BE2C (cell line): ENCODE measurements at regions not wholly inside any gene's neighbourhood (a gene's known extent, or its start where the extent isn't known, plus 50 kb on each side); places are given as distances from the start of the nearest gene placed in this dataset.

ENCODE experiments used
- DNase-seq: peaks from one replicate; pipeline ENCODE4 v3.0.0-alpha.2; 2020
- H3K27me3 ChIP-seq: fragments of 250-450 bp; sonication (Bioruptor Pico); 2 replicates; pipeline ENCODE4 v1.5.1; 2020; ENCODE audit warnings: mild to moderate bottlenecking
- H3K36me3 ChIP-seq: fragments of 250-450 bp; sonication (Bioruptor Pico); 2 replicates; pipeline ENCODE4 v1.5.1; 2020; ENCODE audit warnings: mild to moderate bottlenecking
- H3K4me1 ChIP-seq: fragments of 250-450 bp; sonication (Bioruptor Pico); 2 replicates; pipeline ENCODE4 v1.5.1; 2020
- H3K4me3 ChIP-seq: 2 replicates; pipeline ENCODE4 v1.5.1; 2011; ENCODE audit warnings: low read depth, low read length
- H3K9me3 ChIP-seq: fragments of 250-450 bp; sonication (Bioruptor Pico); 2 replicates; pipeline ENCODE4 v1.5.1; 2020
- TF ChIP-seq, protein P1 (sequence below): IDR thresholded peaks from 2 replicates; pipeline ENCODE4 v1.5.1; 2012; ENCODE audit warnings: mild to moderate bottlenecking, low read depth, low read length

DNA sequence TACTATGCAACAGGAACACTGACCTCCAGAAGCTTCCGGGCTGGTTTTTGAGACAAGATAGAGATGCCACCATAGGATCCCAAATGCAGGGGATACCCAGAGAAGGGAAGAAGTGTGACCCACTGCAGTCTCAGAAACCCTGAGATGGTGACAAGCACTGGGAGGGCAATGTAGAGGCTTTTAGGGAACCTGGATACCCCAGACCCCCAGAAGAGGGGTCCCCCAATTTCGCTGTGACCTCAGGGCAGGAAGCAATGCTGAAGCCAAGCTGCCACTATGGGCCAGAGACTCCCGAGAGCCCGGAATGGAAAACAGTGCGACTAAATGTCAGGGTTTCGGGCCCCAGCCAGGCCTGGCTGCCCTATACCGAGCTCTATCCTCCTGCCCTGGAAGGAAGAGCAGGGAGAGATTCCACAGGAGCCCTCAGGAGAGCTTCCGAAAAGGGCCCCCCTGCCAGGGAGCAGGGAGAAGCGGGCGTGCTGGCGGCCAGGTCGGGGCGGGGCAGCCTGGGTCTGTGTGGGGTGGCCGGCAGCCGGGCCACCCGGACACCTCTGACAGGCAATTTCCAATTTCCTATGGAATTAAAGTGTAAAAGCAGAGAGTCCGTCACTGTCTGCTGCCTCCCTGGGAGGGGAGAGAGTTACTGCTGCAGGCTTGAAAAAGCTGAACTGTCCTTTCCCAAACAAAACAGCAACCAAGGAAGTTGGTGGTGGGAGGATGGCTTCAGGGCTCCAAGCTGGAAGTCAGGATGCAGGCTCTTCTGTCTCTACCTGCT is 154.2 kb downstream of the FGF18 start:
- TF ChIP-seq, protein P1, sequence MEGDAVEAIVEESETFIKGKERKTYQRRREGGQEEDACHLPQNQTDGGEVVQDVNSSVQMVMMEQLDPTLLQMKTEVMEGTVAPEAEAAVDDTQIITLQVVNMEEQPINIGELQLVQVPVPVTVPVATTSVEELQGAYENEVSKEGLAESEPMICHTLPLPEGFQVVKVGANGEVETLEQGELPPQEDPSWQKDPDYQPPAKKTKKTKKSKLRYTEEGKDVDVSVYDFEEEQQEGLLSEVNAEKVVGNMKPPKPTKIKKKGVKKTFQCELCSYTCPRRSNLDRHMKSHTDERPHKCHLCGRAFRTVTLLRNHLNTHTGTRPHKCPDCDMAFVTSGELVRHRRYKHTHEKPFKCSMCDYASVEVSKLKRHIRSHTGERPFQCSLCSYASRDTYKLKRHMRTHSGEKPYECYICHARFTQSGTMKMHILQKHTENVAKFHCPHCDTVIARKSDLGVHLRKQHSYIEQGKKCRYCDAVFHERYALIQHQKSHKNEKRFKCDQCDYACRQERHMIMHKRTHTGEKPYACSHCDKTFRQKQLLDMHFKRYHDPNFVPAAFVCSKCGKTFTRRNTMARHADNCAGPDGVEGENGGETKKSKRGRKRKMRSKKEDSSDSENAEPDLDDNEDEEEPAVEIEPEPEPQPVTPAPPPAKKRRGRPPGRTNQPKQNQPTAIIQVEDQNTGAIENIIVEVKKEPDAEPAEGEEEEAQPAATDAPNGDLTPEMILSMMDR: no peak

DNA sequence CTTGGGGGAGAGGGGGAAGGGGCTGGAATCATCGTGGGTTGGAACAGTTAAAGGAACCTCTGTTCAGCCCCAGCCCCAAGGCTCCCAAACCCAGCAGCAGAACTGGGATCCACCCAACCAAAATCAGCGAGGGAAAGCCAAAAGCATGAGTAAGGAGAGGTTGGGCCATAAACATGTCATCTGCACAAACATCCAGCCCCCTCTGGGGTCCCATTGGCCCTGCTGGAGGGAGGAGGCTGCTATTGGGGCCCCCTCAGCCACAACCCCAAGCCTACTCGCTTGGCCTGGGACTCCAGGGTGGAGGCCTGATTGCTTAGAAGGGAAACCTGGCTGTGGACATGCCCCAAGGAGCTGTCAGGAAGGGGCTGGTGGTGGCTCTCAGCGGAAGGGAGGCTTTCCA is 154.9 kb downstream of the FGF18 start:
- no peaks in the 10 kb centered on the region for H3K9me3 ChIP-seq
- TF ChIP-seq, protein P1: no peak
- no peaks in the 10 kb centered on the region for H3K4me1 ChIP-seq
- no peaks in the 10 kb centered on the region for H3K36me3 ChIP-seq
- DNase-seq: no peak
- no peak overlapping the region for H3K4me3 ChIP-seq
- no peaks in the 10 kb centered on the region for H3K27me3 ChIP-seq

More for the DNA sequence above, 154.2 kb downstream of the FGF18 start:
- Histone ChIP-seq H3K36me3 (no peaks in the 10 kb centered on the region), H3K9me3 (no peaks in the 10 kb centered on the region), H3K4me3 (no peak overlapping the region), H3K27me3 (no peaks in the 10 kb centered on the region; the same call in 1 of the 2 replicates), H3K4me1 (no peaks in the 10 kb centered on the region)
- no peak for DNase-seq

DNA sequence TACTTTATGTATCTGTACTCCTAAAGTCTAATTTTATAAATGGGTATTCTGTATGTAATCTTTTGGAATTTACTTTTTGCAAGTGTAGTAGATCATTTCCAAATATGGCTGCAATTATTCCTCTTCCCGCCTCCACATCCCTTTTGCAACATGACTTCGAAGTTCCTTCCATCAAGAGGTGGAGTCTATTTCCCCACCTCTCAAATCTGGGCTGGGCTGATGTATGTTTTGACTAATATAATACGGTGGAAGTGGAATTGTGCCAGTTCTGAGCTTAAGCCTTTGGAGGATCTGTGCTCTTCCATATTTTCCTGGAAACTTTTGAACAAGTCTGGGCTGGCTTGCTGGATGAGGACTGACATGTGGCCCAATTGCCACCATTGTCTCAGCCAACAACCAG is 155.9 kb downstream of the FGF18 start:
- no peaks in the 10 kb centered on the region for H3K9me3 ChIP-seq
- H3K4me1 ChIP-seq: no peaks in the 10 kb centered on the region
- TF ChIP-seq, protein P1: no peak
- H3K4me3 ChIP-seq: no peak overlapping the region
- no peak for DNase-seq
- no peaks in the 10 kb centered on the region for H3K36me3 ChIP-seq
- no peaks in the 10 kb centered on the region for H3K27me3 ChIP-seq

DNA sequence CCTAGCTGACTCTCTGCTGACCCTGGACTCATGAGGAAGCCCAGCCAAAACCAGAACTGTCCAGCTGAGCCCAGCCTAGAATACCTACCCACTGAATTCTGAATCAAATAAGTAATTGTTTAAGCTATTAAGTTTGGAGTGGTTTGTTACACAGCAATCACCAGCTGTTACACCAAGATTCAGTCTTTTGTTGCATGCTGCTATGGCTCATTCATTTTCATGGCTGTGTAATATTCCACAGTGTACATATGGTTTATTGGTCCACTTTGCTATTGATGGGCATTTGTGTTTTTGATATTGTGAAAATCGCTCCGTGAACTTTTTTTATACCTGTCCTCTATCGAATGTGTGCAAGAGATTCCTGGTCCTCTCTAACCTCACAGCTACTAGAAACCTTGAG is 156.4 kb downstream of the FGF18 start:
- no peaks in the 10 kb centered on the region for H3K9me3 ChIP-seq
- no peaks in the 10 kb centered on the region for H3K36me3 ChIP-seq
- TF ChIP-seq, protein P1: no peak
- H3K4me3 ChIP-seq: no peak overlapping the region
- no peaks in the 10 kb centered on the region for H3K4me1 ChIP-seq
- DNase-seq: no peak
- H3K27me3 ChIP-seq: no peaks in the 10 kb centered on the region

DNA sequence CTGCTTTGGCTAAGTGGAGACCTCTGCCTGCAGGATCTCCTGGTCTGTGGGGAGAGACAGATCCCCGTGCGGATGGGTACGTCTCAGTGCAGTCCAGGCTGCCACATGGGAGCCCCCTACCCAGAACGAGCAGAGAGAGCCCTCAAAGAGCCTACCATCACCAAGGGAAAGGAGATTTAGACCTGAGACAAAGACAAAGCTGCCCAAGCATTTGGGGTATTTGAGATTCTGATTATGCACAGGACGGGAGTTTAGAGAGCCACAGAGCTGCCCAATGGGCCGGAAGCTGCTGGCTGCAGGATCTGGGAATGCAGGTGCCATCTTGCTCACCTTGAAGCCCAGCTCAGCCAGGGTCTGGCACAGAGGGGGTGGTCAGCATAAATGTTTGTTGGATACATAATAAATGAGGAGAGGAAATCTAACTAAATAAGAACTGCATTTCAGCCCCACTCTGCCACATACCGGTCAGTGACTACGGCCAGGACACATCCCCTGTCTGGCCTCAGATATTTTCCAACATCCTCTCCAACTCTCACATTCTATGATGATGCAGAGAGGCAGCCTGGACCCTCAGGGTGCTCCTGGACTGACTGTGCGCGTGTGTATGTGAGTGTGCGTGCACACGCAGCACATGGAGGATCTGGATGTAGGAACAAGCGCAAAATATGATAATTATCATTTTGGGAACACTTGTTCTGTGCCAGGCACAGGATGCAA is 157.8 kb downstream of the FGF18 start:
- H3K4me3 ChIP-seq: no peak overlapping the region
- H3K36me3 ChIP-seq: no peaks in the 10 kb centered on the region
- TF ChIP-seq, protein P1: no peak
- no peaks in the 10 kb centered on the region for H3K27me3 ChIP-seq
- H3K9me3 ChIP-seq: no peaks in the 10 kb centered on the region
- H3K4me1 ChIP-seq: no peaks in the 10 kb centered on the region
- DNase-seq: no peak
